GM19238 (cell line): ENCODE measurements at regions not wholly inside any gene's neighbourhood (a gene's known extent, or its start where the extent isn't known, plus 50 kb on each side); places are given as distances from the start of the nearest gene placed in this dataset.
"Not testable (repeated sequence)": the region's sequence is repeated elsewhere in the genome, so short reads cannot be mapped to it uniquely, and the experiment has no call there.

ENCODE experiments used
- DNase-seq: peaks from one replicate; pipeline ENCODE4 v3.0.0; 2011; ENCODE audit warnings: low spot score; ENCODE audit not compliant: insufficient read length

DNA sequence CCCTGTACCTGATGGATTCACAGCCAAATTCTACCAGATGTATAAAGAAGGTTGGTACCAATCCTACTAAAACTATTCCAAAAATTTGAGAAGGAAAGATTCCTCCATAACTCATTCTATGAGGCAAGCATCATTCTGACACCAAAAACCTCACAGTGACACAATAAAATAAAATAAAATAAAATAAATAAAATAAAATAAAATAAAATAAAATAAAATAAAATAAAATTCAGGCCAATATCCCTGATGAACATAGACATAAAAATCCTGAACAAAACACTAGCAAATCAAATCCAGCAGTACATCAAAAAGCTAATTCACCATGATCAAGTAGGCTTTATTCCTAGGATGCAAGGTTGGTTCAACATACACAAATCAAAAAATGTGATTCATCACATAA is 108.1 kb downstream of the PROX1 start:
- DNase-seq: not testable (repeated sequence)

DNA sequence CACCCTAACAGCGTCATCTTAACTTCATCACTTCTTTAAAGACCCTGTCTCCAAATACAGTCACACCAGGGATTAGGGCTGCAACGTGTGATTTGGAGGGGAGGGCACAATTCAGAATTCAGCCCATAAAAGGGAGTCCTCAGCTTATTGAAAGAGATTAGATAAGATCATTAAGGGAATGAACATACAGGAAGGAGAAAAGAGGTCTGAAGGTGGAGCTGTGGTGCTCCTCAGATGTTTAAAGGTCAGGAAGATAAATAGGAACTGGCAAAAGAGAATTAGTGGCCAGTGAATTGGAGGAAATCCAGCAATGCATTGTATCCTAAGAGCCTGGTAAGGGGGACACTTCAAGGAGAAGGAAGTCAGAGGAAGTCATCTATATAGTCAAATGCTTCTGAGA is 113.5 kb downstream of the PROX1 start:
- no peak for DNase-seq

DNA sequence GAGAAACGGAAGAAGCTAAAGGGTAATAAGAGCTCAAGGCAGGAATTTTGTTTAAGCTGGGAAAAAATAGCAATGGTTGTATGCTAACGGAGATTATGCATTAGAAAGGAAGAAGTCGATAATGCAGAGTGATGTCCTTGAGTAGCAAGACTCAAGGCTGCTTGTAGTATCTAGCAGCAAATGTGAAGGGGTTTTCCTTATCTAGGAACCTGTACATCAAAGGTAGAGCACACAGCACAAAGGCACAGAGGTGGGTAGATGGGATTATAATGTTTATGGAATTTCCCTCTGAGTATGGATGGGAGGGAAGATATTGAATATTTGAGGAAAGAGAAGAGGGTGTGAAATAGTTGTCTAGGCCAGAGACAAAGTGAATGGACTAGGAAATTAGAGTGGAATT is 114.1 kb downstream of the PROX1 start:
- DNase-seq: no peak

DNA sequence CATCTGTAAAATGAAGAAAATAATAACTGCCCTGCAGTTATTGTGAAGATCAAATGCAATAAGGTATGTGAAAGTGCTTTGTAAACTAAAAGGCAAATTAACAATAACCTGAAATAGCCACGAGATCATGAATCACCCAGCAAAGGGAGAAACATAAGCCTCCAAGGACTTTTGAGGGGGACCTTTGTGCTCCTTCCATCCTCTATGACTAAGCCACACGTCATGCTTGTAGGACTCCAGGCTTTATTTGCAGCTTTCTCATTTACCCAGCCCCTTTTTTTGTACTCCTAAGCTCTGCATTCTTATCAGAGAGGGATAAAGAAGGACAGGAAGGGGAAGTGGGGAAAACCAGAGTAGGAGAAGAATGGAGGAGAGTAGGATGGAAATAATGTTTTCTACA is 115.1 kb downstream of the PROX1 start:
- DNase-seq: no peak

DNA sequence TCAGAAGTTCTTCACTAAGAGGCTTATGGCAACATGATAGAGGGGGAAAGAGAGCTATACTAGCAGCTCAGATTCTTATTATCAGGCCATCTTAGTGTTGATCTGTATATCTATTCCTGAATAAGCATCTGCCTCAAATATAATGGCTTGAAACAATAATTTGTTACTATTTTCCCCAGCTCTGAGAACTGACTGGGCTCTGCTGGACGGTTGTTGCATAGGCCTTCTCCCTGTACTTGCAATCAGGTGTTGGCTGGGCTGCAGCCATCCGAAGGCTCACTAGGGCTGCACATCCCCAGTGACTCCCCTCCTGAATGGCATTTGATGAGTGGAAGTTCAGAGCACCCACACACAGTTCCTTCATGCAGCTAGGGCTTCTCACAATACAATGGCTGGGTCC is 116.0 kb downstream of the PROX1 start:
- DNase-seq: no peak

DNA sequence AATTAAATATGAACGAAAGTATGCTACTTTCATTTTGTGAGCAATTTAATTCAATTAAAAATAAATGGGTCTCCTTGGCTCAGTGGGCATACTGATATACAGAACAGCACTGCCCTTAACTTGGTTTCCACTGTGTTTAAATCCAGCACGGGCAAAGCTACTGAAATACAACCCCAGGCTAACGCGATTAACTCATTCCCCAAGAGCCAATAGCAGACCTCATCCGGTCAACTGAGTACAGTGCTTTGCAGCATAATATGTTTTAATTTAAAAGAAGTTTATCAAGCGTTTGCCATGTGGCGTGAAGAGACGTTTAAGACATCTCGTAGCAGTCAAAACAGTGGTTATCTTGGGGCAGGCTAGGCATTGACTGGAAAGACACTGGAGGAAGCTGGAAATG is 118.6 kb downstream of the PROX1 start:
- DNase-seq: no peak

DNA sequence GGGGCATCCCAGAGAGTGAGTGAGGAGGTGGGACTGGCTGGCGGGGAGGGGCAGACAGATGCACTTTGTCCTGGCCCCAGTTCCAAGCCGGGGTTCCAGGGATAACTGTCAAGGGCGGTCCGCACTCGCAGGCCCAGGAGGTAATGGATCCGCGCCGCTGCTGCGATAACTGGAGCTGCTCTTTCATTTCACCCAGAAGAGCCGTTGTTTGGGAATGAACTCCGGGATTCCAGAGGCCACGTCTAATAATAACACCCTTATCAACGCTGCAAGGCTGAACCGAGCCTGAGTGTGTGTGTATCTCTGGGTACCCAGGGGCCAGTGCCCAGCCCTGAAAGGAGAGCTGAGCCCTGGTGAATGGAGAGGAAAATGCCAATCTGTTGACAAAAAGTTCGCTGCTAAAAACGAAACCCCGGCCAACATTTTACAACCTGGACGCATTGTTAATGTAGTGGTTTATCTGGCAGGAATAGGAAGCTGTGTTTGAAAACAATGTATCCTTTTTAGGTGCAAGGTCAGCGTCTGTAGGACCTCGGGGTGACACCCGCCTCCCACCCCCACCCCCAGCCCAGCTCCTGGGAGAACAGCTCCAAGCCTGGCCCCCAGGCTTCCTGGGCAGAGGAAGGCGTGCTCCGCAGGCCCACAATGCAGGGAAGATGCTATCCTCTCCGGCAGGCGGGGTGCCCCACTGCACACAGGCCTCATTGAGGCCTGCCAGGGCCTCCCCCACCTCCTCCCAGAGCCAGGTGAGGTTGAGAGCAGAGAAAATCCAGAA is 119.7 kb downstream of the PROX1 start:
- no peak for DNase-seq

DNA sequence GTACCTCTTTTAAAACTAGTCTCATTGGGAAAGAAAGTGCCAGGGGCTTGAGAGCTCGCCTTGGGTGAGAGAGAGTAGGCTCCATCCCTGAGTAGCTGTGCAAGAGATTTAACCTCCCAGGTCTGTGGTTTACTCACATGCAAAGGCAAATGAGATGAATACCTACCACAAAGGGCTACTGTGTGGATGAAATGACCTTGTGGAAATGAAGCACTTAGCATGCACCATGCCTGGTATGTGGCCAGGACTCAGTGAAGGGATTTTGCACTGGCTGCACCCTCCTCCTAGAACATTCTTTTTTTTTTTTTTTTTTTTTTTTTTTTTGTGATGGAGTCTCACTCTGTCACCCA is 120.3 kb downstream of the PROX1 start:
- no peak for DNase-seq

DNA sequence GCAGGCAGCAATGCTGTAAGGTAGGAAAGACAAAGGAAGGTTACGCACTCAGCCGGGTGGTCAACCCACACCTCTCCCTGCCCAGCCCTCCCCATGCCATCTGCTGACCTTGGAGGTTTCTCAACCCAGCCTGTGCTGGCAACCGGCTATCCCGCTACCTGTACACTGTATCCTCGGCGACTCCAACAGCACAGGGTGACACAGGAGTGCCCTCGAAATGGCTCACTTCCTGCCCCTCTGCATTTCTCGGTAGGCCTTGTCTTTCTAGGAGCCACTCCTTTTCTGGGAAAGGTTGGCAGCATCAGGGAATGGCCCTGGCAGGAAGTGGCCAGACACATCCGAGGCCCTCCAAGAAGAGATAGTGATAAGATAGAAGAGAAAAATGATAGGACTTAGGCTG is 124.0 kb downstream of the PROX1 start:
- DNase-seq: no peak

DNA sequence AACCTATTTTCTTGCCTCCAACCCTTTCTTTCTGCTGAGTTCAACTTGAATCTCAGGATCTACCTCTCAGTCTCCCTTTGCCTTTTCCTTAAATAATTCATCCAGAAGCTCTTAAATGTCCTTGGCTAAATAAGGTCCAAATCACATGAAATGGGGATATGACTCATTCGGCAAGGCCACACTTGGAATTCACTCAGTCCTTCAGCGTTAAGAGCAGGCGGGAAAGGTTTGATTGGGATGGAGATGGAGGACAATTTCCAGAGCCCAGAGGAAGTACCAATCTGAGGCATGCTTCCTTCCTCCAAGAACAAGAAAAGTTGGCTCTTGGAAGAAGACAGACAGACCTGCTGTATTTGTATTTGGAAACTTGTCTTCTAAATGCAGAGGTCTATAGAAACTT is 128.5 kb downstream of the PROX1 start:
- DNase-seq: no peak

DNA sequence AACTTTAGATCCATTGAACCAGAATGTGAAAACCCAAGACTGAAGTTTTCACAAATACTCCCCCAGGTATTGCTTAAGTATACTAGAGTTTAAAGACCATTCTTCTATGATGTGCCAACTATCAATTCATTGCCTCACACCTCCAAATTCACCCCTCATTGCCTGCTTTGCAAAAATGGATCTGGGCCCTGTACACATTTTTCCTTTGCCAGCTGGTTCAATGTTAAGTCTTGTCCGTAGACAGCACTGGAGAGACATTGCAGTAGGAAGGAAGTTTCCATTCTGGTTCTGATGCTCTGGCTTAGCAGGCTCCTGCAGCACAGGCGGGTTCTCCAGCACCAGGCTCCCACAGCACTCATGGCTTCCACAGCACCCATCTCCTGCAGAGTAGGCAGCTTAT is 130.0 kb downstream of the PROX1 start:
- no peak for DNase-seq

DNA sequence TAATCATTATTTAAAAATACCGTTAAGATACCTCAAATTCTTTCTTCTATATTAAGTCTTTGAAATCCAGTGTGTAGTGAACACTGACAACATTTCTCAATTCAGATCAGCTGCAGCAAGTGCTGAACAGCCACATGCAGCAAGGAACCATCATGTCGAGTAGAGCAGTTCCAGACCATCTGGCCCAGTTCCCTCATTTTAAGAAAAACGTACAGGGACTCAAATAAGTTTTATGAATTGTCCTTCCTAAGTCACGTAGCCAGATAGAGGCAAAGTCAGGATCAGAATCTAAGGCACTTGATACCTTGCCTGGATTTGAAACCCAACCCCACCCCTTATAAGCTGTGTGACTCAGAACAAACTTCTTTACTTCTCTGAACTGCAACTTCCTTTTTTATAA is 132.4 kb downstream of the PROX1 start:
- no peak for DNase-seq

DNA sequence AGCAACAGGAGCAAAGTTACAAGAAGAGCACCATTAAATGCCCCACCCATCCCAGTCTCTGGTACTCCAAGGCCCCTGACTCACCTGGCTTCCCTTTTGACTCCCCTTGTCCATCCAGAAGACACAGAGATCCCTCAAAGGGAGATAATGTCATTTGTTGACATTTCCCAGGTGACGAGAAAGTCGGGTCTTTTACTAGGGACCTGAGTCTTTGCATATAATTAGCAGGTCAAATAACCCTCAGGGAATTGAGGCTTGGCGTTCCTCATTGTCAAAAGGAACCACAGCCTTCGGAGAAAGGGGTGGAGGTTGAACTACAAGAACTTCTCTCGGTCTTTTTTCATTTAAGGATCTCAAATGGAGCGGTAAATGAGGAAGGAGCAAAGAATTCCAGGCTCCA is 133.2 kb downstream of the PROX1 start:
- DNase-seq: no peak

DNA sequence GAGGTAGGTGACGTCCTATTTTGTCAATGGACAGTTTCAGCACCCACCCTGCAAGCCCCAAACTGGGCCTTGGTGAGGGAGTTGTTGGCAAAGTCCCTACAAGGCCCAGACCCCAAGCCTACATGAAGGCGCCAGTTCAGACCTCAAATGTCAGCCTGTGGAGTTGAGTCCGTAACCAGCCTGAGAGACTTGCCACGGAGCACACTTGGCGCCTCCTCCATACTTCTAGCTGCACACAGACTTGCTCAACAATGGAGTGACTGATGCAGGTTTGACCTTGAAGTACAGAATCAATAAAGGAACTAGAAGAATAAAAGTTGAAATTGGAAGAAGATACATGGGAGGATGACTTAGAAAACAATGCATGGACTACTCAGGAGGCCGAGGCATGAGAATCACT is 134.3 kb downstream of the PROX1 start:
- DNase-seq: no peak

DNA sequence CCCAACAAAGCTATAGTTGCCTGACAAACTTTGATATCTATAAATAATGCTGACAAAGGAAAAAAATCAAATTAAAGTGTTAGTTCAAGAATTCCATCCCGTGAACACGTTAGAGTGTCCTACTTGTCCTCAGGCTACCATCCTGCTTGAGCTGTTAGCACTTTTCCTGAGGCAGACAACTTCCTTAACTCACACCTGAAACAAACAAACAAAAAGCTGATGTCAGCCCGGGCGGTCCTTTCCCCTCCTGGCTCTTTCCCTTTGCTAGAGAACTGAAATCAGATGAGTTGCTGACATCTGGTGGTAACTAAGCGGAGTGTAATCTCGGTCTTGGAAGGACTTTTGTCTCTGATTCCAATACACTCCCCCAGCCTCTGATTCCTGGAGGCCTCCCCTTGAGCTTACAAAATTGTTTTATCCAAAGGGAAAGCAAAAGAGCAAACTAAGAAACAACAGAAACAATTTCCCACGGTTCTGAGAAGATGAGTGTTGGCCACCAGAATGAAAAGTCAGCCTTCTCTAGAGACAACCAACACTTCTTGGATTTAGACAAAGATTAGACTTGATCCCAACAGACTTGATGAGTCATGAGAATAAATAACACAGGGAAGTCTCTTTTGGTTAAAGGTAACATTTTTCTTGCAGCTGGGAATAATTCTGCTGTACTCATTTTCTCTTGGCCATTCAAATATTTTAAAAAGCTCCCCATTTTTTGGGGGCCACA is 135.4 kb downstream of the PROX1 start:
- peak; percentile 16 for DNase-seq

DNA sequence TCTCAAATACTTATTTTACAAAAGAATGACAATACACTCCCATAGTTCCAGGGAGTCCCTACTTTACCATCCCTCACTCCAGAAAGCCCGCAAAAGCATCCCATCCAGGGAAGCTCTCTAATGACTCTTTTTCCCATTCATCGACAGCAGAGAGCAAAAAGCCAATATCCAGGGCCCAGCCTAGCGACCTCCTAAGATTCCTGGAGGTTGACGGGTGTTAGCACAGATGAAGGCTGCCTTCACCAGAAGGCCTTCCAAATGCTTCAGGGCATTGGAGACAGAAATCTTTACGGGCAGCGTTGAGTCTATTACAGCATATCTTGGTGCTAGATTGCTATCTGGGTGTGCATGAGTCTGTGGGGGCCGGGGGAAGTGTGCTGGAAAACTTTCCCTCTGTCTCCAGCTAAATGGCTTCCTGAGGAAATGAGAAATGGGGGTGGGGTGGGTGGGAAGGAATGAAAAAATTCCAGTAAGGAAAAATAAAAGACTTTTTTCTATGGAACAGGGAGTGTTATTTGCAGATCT is 136.6 kb downstream of the PROX1 start:
- DNase-seq: no peak

DNA sequence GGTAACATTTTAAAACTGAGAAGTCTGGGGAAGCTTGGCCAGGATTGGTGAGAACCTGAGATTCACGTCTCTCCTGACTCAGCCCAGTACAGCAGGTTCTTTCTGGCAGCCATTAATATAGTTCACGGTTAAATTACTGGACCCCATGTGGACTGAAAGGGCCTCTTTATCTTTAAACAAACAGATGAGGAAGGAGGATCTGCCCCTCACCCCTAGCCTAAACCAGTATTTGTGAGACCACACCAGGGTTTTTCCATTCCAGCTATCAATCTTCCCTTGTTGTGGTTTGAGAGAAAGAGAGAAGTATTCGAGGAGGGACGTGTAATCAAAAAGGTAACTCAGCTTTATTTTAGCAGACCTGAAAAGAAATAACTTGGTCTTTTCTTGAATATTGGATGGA is 137.1 kb downstream of the PROX1 start:
- DNase-seq: no peak

DNA sequence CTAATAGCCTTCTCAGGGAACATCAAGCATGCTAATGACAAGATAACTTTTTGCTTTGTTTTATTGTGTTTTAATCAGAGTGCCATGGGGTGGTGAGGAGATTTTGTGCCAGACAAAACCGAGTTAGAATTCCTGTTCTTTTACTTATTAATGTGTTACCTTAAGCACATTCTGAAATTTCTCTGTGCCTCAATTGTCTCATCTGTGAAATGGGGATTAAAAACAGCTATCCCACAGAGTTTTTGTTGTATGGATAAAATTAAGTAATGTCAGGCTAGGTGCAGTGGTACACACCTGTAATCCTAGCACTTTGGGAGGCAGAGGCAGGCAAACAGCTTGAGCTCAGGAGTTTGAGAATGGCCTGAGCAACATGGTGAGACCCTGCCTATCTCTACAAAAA is 138.0 kb downstream of the PROX1 start:
- DNase-seq: no peak

DNA sequence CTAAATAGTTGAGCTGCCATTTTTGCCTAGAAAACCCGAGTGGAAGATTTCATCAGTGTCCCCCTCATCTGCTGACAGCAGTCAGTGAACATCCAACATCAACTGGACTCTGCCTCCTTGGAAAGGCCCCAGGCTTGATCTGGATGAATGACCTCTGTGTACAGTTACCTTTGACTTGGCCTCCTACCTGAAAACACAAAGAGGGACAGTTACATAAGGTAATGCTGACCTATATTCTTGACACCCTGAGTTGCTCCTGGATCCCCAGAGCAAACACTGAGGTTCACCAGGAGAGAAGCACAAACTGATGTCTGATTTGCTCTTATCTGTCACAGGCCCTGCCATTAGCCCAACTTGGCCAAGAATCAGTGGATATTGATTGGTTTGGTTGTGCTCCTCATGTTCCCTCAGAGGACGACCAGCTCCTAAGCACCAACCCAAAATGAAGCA is 138.9 kb downstream of the PROX1 start:
- DNase-seq: no peak

DNA sequence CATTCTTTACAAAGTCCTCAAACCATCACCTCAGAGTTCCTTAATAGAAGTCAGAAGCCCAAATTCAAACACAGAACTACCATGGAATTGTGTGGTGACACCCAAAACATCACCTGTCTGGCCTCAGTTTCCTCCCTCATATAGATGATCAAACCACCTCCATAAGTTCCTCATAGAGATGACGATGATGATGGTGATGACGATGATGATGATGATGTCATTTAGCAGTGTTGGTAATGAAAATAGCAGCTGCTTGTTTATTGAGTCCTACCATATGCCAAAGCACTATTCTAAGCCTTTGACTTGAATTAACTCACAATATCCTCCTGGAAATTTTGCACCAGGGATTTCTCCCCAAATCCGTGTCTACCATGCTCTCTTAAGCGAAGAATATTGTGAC is 139.9 kb downstream of the PROX1 start:
- no peak for DNase-seq

DNA sequence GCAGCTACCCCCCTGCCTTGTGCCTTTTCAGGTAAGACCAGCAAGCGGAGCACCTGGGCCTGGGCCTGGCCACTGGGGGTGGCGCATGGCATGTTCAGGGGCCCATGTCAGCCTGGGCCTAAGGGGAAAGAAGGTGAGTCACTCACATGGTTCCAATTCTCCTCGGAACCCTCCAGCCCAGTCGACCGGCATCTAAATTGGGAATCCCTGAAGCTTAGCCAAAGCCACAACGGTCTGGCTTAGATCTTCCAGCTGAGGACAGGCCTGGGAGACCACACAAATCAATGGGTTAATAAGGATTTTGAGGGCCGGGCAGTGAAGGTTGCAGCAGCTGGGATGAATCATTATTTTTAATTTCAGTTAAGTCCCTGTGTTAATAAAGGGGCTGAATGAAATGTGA is 145.1 kb upstream of the SMYD2 start:
- no peak for DNase-seq

DNA sequence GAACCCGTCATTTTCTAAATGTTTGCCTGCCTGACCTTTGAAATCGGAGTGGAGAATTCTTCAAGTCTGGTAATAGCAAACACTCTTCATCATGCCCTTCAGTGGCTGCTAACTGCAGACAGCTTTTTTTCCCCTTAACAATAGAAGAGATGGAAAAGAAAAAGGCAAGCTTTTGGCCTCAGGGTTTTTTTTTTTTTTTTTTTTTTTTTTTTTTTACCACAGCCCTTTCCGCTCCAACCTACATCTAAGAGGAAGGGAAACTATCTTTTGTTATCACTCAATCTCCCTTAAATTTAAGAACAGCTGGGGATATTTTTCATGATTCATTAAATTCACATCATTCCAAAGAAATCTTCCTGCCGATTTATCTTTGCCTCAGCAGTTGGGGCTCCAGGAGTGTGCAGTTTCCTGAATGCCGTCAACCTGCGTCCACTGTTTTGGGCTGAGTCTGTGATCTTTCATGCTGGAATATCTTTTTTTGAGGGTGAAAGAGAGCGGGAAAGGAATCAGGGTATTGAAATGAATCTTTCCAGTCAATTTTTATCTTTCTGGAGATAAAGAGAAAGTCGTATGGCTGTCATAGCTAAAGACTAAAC is 144.5 kb upstream of the SMYD2 start:
- DNase-seq: no peak

DNA sequence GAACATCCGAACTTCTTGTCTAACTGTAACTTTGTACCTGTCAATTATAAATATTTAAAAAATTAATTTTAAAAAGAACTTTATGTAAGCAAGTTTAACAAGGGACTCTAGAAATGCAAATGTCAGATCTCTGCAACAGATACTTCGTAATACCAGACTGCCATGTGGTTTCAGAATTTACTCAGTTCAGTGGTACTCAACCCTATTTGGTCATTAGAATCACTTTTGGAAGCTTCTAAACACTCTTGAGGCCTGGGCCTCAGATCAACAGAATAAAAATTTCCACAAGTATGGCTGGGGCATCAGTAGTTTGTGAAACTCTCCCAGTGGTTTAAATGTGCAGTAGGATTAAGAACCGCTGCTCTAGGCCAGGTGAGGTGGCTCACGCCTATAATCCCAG is 139.5 kb upstream of the SMYD2 start:
- no peak for DNase-seq
